HG03025 (cell line): ENCODE measurements at regions not wholly inside any gene's neighbourhood (a gene's known extent, or its start where the extent isn't known, plus 50 kb on each side); places are given as distances from the start of the nearest gene placed in this dataset.
"Not testable (repeated sequence)": the region's sequence is repeated elsewhere in the genome, so short reads cannot be mapped to it uniquely, and the experiment has no call there.

ENCODE experiments used
- ATAC-seq: cut with Tn5 transposase; IDR thresholded peaks from one replicate; pipeline ENCODE4 v1.9.1; 2021; ENCODE audit warnings: mild to moderate bottlenecking, moderate library complexity; ENCODE audit not compliant: unreplicated experiment, low FRiP score

DNA sequence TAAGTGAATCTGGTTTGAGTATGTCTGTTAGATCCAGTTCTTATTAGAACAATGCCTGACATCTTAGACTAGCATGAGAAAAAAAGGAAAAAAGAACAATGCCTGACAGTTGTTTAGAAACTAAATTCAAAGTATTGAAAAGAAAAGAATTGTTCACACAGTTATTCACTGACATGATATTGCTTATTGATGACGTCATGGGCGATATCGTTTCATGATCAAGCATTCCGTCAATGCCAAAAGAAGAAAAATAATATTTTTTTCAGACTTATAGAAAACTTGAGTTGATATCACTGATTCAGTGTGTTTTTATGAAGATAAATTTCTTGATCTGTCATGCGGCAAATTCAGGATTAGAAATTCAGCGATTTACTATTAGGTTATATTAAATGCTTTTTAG lies 196.5 kb upstream of the AGR3 start:
- ATAC-seq, result no peak

GRCh38 chr7:17083392-17084165 lies 201.8 kb upstream of the AGR3 start:
- no peak for ATAC-seq

- no peak for ATAC-seq
These were observed 202.3 kb upstream of the AGR3 start for GRCh38 chr7:17084166-17084475.

- no peak for ATAC-seq
These were observed 203.4 kb upstream of the AGR3 start for GRCh38 chr7:17085186-17085585.

DNA sequence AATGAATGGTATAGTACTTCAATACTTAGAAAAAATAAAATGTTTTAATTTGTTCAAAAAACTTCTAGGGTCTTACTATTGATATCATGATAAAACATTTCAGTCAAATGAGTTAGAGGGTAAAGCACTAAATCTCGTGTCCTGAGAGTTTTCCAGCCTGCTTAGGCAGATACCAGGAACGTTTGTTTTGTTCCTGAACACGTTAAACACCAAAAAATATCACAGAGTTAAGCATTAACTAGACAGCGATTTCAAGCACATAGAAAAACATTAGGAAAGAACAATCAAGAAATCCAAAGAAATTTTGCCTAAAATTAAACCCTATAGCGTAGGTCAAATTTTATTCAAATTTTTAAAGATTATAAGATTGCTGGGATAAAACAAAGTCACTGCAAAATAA lies 204.6 kb upstream of the AGR3 start:
- ATAC-seq, result no peak

DNA sequence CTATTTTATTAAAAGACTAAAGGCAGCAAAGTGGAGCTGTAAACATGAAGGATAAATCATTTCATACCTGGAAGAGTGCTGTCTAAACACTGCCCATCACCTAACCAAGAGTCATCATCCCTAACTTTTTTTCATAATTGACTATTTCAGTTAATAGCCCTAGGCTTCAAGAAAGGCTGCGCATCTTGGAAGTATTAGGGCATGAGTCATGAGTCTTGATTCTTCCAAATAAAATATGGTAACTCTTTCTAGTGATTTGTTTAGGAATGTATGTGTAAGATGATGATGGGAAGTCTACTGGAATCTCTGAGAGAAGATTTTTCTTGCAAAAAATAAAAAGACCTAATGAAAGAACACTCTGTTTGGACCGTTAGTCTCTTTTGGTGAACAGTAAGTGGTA lies 207.7 kb upstream of the AHR start:
- no peak for ATAC-seq

DNA sequence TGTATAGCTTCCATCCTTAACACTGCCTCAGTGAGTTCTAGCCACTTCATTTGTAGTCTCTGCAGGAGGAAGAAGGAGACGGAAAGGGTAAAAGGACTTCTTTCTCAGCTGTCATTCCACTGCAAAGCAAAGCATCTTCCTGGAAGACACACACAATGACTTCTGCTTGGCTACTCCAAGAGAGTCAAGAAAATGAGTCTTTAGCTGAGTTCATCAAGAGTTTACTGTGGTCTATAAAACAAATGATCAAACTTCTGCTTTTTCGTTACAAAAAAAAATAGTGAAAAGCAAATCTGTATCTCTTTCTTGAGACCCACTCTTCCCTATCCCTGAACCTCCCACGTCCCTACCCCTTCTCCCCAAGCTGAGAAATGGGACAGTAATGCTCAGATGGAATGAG lies 205.0 kb upstream of the AHR start:
- no peak for ATAC-seq

DNA sequence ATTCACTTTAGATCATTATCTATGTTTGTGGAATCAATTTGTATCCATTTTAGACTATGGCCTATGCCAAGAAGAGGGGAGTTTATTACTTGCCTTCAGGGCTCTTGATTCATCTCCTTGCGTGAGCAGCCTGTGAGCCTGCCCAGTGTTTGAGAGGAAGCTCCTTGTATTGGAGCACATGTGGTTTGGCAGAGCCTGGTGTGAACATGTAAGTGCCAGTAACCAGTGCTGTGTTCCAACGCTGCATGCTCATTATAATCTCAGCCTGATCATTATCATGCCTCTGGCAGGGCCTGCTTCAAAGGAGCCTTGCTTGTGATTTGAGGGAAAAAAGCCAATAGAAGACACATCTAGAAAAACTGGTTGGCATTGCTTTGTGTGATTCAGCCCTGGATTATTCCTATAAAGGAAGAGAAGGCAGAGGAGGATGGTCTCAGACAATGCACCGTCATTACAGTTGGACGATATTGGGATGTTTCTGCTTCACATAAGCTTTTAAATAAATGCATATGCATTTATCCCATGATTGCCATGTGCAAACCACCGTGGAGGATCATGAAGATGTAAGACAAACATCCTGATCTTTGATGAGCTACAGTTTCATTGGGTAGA lies 203.4 kb upstream of the AHR start:
- ATAC-seq, result no peak

GRCh38 chr7:17095931-17096330 lies 202.5 kb upstream of the AHR start:
- no peak for ATAC-seq

- no peak for ATAC-seq
These were observed 200.7 kb upstream of the AHR start for GRCh38 chr7:17097668-17098297.

DNA sequence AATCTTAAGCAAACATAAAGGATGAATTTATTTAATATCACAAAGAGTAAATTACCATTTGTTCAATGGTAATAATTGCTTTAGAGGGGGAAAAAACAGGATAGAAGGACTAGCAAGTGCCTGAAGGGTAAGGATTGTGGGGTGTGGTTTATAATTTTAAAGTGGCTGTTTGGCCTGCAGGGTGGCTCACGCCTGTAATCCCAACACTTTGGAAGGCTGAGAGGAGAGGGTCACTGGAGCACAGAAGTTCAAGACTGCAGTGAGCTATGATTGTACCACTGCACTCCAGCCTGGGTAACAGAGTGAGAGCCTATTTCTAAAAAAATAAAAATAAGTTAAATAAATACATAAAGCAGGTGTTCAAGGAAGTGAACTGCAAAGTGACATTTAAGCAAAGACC lies 199.9 kb upstream of the AHR start:
- ATAC-seq, result no peak

- no peak for ATAC-seq
These were observed 199.1 kb upstream of the AHR start for GRCh38 chr7:17099083-17099973.

GRCh38 chr7:17099974-17100509 lies 198.4 kb upstream of the AHR start:
- not testable (repeated sequence) for ATAC-seq

DNA sequence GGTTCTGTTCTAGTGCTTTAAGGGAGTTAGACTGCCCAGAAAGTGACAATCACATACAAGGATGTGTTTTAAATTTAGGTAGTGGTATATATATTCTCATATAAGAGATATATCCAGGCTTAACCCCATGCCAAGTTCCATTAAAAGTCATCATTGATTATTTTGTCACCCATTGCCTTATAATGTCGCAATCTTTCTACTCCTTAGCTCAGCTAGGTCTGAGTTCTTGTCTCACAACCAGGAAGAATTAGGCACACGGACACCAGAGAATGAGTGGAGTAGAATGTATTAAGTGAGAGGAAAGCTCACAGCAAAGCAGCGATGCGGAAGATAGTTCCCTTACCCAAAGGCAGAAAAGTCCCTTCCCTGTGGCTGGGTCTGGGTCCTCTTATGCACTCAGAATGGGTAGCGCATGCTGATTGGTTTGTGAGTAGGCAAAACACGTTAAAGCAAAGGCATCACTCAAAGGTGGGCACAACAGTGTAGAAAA lies 197.2 kb upstream of the AHR start:
- ATAC-seq, result no peak

DNA sequence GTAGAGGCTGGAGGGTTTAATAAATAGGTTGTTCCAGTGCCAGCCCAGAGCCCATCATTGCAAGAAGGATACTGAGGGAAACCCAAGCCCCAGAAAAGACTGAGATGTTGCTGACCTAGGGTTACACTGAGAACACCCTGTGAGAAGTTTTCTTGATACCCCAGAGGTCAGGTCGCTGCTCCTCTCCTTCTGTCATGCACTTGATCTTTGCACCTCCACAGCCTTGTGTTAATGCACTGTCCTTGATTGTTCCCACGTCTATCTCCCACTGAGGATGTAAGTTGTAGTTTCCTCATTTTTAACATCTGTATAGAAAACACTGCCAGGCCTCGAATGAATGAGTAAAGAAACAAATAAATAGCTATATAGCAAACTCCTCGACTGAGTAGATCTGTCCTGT lies 195.3 kb upstream of the AHR start:
- ATAC-seq, result no peak

DNA sequence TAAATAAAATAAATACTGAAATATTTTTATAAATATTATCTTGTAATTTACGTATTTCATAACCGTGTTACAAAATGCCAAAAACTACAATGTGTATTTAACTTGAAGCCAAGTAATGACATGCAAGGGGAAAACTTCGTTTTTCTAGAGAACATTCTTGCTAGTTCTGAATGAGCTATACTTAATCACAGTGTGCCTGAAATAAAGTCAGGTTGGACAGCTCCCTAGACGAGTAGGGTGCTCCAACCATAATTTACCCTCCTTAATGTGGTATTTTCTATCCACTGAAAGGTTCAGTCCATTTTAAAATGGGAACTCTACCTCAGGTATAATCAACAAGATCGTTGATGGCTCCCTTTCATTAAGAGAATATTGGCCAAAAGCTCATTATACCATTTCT lies 194.5 kb upstream of the AHR start:
- no peak for ATAC-seq

- ATAC-seq, result no peak
These were observed 194.0 kb upstream of the AHR start for GRCh38 chr7:17104419-17104818.

DNA sequence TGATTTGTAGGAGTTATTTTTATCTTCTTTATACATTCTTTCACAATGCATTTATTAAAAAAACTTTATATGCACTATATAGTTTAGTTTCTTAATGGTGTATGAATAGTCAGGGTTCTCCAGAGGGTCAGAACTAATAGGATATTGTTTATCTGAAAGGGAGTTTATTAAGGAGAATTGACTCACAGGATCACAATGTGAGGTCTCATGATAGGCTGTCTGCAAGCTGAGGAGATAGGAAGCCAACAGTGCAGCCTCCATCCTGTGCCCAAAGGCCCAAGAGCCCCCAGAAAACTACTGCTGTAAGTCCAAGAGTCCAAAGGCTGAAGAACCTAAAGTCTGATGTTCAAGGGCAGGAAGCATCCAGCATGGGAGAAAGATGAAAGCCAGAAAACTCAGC lies 192.8 kb upstream of the AHR start:
- no peak for ATAC-seq

- no peak for ATAC-seq
These were observed 190.3 kb upstream of the AHR start for GRCh38 chr7:17108049-17108584.

GRCh38 chr7:17109020-17109419 lies 189.4 kb upstream of the AHR start:
- ATAC-seq, result no peak
